ENCODE measurements at regions not wholly inside any gene's neighbourhood (a gene's known extent, or its start where the extent isn't known, plus 50 kb on each side); places are given as distances from the start of the nearest gene placed in this dataset.

DNA sequence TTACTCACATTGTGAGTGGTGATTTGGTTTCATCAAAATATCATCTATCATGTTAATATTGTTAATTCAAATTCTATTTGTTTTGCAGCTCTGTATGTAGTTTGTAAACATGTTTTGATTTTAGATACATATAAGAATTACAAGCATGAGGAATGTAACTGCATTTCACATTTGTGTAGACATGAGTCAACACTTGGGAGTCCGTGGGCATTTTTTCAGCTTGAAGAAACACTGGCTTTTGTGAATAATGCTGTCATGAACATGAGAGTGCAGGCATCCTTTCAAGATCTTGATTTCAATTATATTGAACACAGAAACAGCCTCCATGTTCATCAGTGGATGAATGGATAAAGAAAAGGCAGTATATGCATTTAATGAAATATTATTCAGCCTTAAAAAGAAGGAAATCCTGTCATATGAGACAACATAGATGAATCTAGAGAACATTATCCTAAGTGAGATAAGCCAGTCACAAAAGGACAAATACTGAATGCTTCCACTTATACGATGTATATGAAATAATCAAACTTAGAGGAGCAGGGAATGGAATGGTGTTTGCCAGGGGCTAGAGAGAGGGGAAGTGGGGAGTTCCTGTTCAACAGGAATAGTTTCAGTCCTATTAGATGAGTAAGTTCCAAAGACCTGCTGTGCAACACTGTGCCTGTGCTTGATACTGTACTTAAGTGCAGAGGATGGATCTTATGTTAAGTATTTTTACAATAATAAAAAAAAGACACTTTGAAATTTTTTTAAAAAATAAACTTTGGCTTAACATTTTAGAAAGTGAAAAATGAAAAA is 194.9 kb downstream of the LRATD1 start:
- 72% methylated on average over 2 of the region's 2 CpGs for WGBS
- H3K9ac ChIP-seq (ENCODE audit: low read depth in 1 of 2, low read length in 2 of 2), result no peak overlapping the region
- H3K27ac ChIP-seq (ENCODE audit: low read depth in 1 of 2, low read length in 2 of 2), result no peak overlapping the region
- no peak for DNase-seq (ENCODE audit: low spot score)
- no peak overlapping the region for H3K4me3 ChIP-seq (ENCODE audit: low read depth in 1 of 3, low read length in 3 of 3)
- no peaks in the 10 kb centered on the region for H3K9me3 ChIP-seq (ENCODE audit: control insufficient read depth in 4 of 4, low read length in 3 of 4)
- H3K27me3 ChIP-seq (ENCODE audit: control insufficient read depth in 4 of 4, insufficient read depth in 4 of 4, low read length in 3 of 4), result no peaks in the 10 kb centered on the region
- TF ChIP-seq FOXA1 (IDR thresholded peaks at IDR 0.05), result no peak
- no peak for TF ChIP-seq RXRA (IDR thresholded peaks at IDR 0.05)
- H3K36me3 ChIP-seq (ENCODE audit: control insufficient read depth in 4 of 4, insufficient read depth in 3 of 4, low read depth in 1 of 4, low read length in 3 of 4), result no peaks in the 10 kb centered on the region
- H3K4me1 ChIP-seq (ENCODE audit: control insufficient read depth in 4 of 4, insufficient read depth in 4 of 4, low read length in 3 of 4), result no peaks in the 10 kb centered on the region

DNA sequence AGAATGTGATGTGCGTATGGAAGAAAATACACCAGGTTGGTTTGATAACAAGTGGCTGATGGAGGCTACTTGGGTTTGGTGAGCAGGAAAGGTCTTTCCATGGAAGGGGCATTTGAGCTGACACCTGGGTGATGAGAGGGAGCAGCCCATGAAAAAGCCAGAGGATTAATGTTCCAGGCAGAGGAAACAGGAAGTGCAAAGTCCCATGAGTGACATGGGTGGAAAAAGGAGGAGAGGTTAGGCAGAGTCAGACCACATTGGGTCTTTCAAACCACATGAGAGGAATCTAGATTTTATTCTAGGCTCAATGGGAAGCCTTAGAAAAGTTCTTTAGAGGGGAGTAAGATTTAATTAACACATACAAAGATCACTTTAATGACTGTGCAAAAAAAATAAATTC is 195.7 kb downstream of the LRATD1 start:
- no peak for DNase-seq (ENCODE audit: low spot score)
- TF ChIP-seq JUND (IDR thresholded peaks at IDR 0.05), result no peak
- no peak for TF ChIP-seq SP1 (IDR thresholded peaks at IDR 0.05)
- no peak for TF ChIP-seq NR2F2 (IDR thresholded peaks at IDR 0.05)
- TF ChIP-seq RXRA (IDR thresholded peaks at IDR 0.05), result no peak
- TF ChIP-seq, protein P1, sequence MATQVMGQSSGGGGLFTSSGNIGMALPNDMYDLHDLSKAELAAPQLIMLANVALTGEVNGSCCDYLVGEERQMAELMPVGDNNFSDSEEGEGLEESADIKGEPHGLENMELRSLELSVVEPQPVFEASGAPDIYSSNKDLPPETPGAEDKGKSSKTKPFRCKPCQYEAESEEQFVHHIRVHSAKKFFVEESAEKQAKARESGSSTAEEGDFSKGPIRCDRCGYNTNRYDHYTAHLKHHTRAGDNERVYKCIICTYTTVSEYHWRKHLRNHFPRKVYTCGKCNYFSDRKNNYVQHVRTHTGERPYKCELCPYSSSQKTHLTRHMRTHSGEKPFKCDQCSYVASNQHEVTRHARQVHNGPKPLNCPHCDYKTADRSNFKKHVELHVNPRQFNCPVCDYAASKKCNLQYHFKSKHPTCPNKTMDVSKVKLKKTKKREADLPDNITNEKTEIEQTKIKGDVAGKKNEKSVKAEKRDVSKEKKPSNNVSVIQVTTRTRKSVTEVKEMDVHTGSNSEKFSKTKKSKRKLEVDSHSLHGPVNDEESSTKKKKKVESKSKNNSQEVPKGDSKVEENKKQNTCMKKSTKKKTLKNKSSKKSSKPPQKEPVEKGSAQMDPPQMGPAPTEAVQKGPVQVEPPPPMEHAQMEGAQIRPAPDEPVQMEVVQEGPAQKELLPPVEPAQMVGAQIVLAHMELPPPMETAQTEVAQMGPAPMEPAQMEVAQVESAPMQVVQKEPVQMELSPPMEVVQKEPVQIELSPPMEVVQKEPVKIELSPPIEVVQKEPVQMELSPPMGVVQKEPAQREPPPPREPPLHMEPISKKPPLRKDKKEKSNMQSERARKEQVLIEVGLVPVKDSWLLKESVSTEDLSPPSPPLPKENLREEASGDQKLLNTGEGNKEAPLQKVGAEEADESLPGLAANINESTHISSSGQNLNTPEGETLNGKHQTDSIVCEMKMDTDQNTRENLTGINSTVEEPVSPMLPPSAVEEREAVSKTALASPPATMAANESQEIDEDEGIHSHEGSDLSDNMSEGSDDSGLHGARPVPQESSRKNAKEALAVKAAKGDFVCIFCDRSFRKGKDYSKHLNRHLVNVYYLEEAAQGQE (IDR thresholded peaks at IDR 0.05), result no peak
- Histone ChIP-seq H3K9ac (ENCODE audit: low read depth in 1 of 2, low read length in 2 of 2) (no peak overlapping the region), H3K27me3 (ENCODE audit: control insufficient read depth in 4 of 4, insufficient read depth in 4 of 4, low read length in 3 of 4) (no peaks in the 10 kb centered on the region), H3K4me3 (ENCODE audit: low read depth in 1 of 3, low read length in 3 of 3) (no peak overlapping the region), H3K27ac (ENCODE audit: low read depth in 1 of 2, low read length in 2 of 2) (no peak overlapping the region), H3K36me3 (ENCODE audit: control insufficient read depth in 4 of 4, insufficient read depth in 3 of 4, low read depth in 1 of 4, low read length in 3 of 4) (no peaks in the 10 kb centered on the region), H3K9me3 (ENCODE audit: control insufficient read depth in 4 of 4, low read length in 3 of 4) (no peaks in the 10 kb centered on the region), H3K4me1 (ENCODE audit: control insufficient read depth in 4 of 4, insufficient read depth in 4 of 4, low read length in 3 of 4) (no peaks in the 10 kb centered on the region)
- WGBS, result 79% methylated on average over 1 of the region's 1 CpG

DNA sequence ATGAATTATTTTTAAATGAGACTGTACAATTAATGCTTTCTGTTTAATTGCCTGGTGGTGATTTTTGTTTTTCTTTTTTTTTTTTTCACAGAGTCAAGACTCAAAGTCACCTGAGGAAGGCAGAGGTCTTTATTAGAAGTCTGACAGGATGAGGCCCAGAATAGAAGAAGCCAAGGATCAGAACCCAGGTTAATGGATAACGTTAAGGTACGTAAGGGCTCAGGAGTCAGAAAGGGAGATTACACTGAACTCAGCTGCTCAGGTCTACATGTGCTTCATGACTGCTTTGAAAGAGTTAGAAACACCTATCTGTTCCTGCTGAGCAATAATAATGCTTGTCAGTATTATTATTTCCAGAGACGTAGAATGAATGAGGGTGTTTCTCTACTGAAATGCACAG is 196.5 kb downstream of the LRATD1 start:
- no peak overlapping the region for H3K4me3 ChIP-seq (ENCODE audit: low read depth in 1 of 3, low read length in 3 of 3)
- H3K27me3 ChIP-seq (ENCODE audit: control insufficient read depth in 4 of 4, insufficient read depth in 4 of 4, low read length in 3 of 4), result no peaks in the 10 kb centered on the region
- no peaks in the 10 kb centered on the region for H3K9me3 ChIP-seq (ENCODE audit: control insufficient read depth in 4 of 4, low read length in 3 of 4)
- no peak for DNase-seq (ENCODE audit: low spot score)
- WGBS, result 66% methylated on average over 3 of the region's 3 CpGs
- no peak overlapping the region for H3K27ac ChIP-seq (ENCODE audit: low read depth in 1 of 2, low read length in 2 of 2)
- H3K36me3 ChIP-seq (ENCODE audit: control insufficient read depth in 4 of 4, insufficient read depth in 3 of 4, low read depth in 1 of 4, low read length in 3 of 4), result no peaks in the 10 kb centered on the region
- H3K9ac ChIP-seq (ENCODE audit: low read depth in 1 of 2, low read length in 2 of 2), result no peak overlapping the region
- H3K4me1 ChIP-seq (ENCODE audit: control insufficient read depth in 4 of 4, insufficient read depth in 4 of 4, low read length in 3 of 4), result no peaks in the 10 kb centered on the region
- TF ChIP-seq YY1 (IDR thresholded peaks at IDR 0.05), result no peak
- no peak for TF ChIP-seq FOXA1 (IDR thresholded peaks at IDR 0.05)
- TF ChIP-seq, protein P2, sequence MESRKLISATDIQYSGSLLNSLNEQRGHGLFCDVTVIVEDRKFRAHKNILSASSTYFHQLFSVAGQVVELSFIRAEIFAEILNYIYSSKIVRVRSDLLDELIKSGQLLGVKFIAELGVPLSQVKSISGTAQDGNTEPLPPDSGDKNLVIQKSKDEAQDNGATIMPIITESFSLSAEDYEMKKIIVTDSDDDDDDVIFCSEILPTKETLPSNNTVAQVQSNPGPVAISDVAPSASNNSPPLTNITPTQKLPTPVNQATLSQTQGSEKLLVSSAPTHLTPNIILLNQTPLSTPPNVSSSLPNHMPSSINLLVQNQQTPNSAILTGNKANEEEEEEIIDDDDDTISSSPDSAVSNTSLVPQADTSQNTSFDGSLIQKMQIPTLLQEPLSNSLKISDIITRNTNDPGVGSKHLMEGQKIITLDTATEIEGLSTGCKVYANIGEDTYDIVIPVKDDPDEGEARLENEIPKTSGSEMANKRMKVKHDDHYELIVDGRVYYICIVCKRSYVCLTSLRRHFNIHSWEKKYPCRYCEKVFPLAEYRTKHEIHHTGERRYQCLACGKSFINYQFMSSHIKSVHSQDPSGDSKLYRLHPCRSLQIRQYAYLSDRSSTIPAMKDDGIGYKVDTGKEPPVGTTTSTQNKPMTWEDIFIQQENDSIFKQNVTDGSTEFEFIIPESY (IDR thresholded peaks at IDR 0.05), result no peak
- no peak for TF ChIP-seq JUND (IDR thresholded peaks at IDR 0.05)
- no peak for TF ChIP-seq FOXA2 (IDR thresholded peaks at IDR 0.05)
- no peak for TF ChIP-seq HNF4A (conservative IDR thresholded peaks at IDR 0.05)
- TF ChIP-seq SP1 (IDR thresholded peaks at IDR 0.05), result no peak
- TF ChIP-seq, protein P3, sequence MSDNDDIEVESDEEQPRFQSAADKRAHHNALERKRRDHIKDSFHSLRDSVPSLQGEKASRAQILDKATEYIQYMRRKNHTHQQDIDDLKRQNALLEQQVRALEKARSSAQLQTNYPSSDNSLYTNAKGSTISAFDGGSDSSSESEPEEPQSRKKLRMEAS (IDR thresholded peaks at IDR 0.05), result no peak
- TF ChIP-seq, protein P1 (IDR thresholded peaks at IDR 0.05), result no peak
- no peak for TF ChIP-seq NR2F2 (IDR thresholded peaks at IDR 0.05)
- TF ChIP-seq RXRA (IDR thresholded peaks at IDR 0.05), result no peak
- no peak for TF ChIP-seq TAF1 (conservative IDR thresholded peaks at IDR 0.05)
- no peak for TF ChIP-seq HNF4G (IDR thresholded peaks at IDR 0.05)
- TF ChIP-seq EGR1 (IDR thresholded peaks at IDR 0.05; ENCODE audit: low read depth in 2 of 2), result no peak
- no peak for TF ChIP-seq GABPA (IDR thresholded peaks at IDR 0.05 in 1 of 2, conservative IDR thresholded peaks at IDR 0.05 in 1 of 2)
- TF ChIP-seq, protein P4, sequence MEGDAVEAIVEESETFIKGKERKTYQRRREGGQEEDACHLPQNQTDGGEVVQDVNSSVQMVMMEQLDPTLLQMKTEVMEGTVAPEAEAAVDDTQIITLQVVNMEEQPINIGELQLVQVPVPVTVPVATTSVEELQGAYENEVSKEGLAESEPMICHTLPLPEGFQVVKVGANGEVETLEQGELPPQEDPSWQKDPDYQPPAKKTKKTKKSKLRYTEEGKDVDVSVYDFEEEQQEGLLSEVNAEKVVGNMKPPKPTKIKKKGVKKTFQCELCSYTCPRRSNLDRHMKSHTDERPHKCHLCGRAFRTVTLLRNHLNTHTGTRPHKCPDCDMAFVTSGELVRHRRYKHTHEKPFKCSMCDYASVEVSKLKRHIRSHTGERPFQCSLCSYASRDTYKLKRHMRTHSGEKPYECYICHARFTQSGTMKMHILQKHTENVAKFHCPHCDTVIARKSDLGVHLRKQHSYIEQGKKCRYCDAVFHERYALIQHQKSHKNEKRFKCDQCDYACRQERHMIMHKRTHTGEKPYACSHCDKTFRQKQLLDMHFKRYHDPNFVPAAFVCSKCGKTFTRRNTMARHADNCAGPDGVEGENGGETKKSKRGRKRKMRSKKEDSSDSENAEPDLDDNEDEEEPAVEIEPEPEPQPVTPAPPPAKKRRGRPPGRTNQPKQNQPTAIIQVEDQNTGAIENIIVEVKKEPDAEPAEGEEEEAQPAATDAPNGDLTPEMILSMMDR (IDR thresholded peaks at IDR 0.05; ENCODE audit: low read depth, low read length, missing input control), result no peak

All from liver (tissue), 8 donors.